Chondrocyte (in vitro differentiated cells): ENCODE measurements at regions not wholly inside any gene's neighbourhood (a gene's known extent, or its start where the extent isn't known, plus 50 kb on each side); places are given as distances from the start of the nearest gene placed in this dataset.
"Not testable (repeated sequence)": the region's sequence is repeated elsewhere in the genome, so short reads cannot be mapped to it uniquely, and the experiment has no call there.

ENCODE experiments used
- DNase-seq: peaks from one replicate; pipeline ENCODE4 v3.0.0; 2021; ENCODE audit warnings: mixed read lengths, low spot score
- H3K27ac Mint-ChIP-seq: one replicate; pipeline ENCODE4 v1.8.0; 2021; ENCODE audit warnings: mild to moderate bottlenecking, moderate library complexity, mixed read lengths; ENCODE audit not compliant: unreplicated experiment
- H3K27me3 Mint-ChIP-seq: 2 replicates; pipeline ENCODE4 v1.8.0; 2021; ENCODE audit warnings: low read depth, mixed read lengths
- H3K36me3 Mint-ChIP-seq: 2 replicates; pipeline ENCODE4 v1.8.0; 2021; ENCODE audit warnings: low read depth, mixed read lengths
- H3K4me1 Mint-ChIP-seq: 2 replicates; pipeline ENCODE4 v1.8.0; 2021; ENCODE audit warnings: low read depth, mild to moderate bottlenecking, mixed read lengths
- H3K4me3 Mint-ChIP-seq: one replicate; pipeline ENCODE4 v1.8.0; 2021; ENCODE audit warnings: mild to moderate bottlenecking, moderate library complexity, mixed read lengths; ENCODE audit not compliant: unreplicated experiment
- H3K9me3 Mint-ChIP-seq: 2 replicates; pipeline ENCODE4 v1.8.0; 2021; ENCODE audit warnings: low read depth, mixed read lengths
- CTCF ChIP-seq: fragments of 200-600 bp; sonication (generic); IDR thresholded peaks from 2 replicates; pipeline ENCODE4 v1.5.0; 2021; ENCODE audit warnings: antibody characterized with exemption, mild to moderate bottlenecking, moderate library complexity

DNA sequence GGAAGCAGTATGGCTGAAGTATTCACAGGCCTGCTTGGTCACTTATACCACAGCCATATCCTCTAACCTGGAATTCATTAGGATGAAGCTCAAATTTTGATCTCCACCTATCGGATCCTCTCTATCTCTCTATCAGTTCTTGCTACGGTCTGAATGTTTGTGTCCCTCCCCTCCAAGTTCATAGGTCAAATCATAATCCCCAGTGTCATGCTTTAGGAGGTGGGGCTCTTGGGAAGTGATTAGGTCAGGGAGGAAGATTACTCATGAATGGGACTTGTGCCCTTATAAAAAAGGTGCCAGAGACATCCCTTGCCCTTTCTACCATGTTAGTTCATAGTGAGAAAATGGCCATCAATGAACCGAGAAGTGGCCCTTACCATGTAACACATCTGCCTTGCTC is 190.8 kb upstream of the MYLIP start:
- Mint-ChIP-seq H3K4me1 (no peaks in the 10 kb centered on the region), H3K36me3 (no peaks in the 10 kb centered on the region), H3K4me3 (no peak overlapping the region), H3K9me3 (peaks cover 13% of the 10 kb centered on the region), H3K27me3 (no peaks in the 10 kb centered on the region), H3K27ac (no peak overlapping the region)
- no peak for TF ChIP-seq CTCF
- DNase-seq = no peak

DNA sequence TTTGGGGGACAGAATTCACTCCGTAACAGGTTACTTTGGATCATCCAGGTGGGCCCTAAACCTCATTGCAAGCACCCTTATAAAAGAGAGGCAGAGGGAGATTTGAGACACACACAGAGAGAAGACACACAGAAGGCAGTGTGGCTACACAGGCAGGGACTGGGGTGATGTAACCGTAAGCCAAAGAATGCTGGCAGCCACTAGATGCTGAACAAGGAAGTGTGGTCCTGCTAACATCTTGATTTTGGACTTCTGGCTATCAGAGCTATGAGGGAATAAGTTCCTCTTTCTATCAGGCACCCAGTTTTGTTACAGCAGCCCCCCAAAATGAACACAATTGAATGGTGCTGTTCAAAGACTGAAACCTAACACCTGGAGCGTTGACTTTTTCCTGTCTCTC is 191.3 kb upstream of the MYLIP start:
- H3K27me3 Mint-ChIP-seq = no peaks in the 10 kb centered on the region
- H3K27ac Mint-ChIP-seq = no peak overlapping the region
- no peaks in the 10 kb centered on the region for H3K4me1 Mint-ChIP-seq
- no peak overlapping the region for H3K4me3 Mint-ChIP-seq
- H3K36me3 Mint-ChIP-seq = no peaks in the 10 kb centered on the region
- no peak for DNase-seq
- H3K9me3 Mint-ChIP-seq = peaks cover 13% of the 10 kb centered on the region
- no peak for TF ChIP-seq CTCF

DNA sequence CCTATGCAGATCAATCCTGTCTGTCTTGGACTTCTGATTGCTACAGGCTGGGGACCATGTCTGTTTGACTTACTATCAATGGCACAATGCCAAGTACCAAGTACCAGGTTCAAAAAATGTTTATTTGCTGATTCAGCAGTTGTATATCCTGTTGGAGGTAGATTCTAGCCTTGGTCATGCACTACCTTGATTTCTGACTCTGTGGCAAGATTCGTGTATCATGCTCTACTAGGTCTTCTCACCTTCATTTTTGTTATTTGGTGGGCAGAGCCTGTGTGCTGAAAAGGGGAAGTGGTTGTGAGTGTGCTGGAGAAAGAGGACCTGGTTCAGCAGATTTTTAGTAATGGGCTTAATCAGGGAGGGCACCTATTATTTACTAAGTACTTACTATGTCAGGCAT is 192.4 kb upstream of the MYLIP start:
- Mint-ChIP-seq H3K4me3 (no peak overlapping the region), H3K36me3 (no peaks in the 10 kb centered on the region), H3K4me1 (no peaks in the 10 kb centered on the region), H3K9me3 (peaks cover 16% of the 10 kb centered on the region), H3K27me3 (no peaks in the 10 kb centered on the region), H3K27ac (no peak overlapping the region)
- no peak for DNase-seq
- no peak for TF ChIP-seq CTCF

GRCh38 chr6:15935661-15936060 is 193.2 kb upstream of the MYLIP start:
- Mint-ChIP-seq H3K4me1 (no peaks in the 10 kb centered on the region), H3K36me3 (peaks cover 2% of the 10 kb centered on the region), H3K4me3 (no peak overlapping the region), H3K27me3 (no peaks in the 10 kb centered on the region), H3K27ac (no peak overlapping the region), H3K9me3 (peaks cover 22% of the 10 kb centered on the region)
- DNase-seq = no peak
- no peak for TF ChIP-seq CTCF

- DNase-seq, H3K4me1 Mint-ChIP-seq, H3K36me3 Mint-ChIP-seq, H3K27ac Mint-ChIP-seq, H3K27me3 Mint-ChIP-seq, H3K4me3 Mint-ChIP-seq: not testable (repeated sequence)
- peaks cover 20% of the 10 kb centered on the region for H3K9me3 Mint-ChIP-seq
Measured at GRCh38 chr6:15931697-15932096, 197.2 kb upstream of the MYLIP start.

- no peak for TF ChIP-seq CTCF
- no peak for DNase-seq
- Mint-ChIP-seq H3K4me1 (no peaks in the 10 kb centered on the region), H3K4me3 (no peak overlapping the region), H3K27me3 (no peaks in the 10 kb centered on the region), H3K9me3 (peaks cover 20% of the 10 kb centered on the region), H3K27ac (no peak overlapping the region), H3K36me3 (peaks cover 2% of the 10 kb centered on the region)
Measured at GRCh38 chr6:15930207-15930606, 198.7 kb upstream of the MYLIP start.
